ACC112 (cell line): ENCODE measurements at regions not wholly inside any gene's neighbourhood (a gene's known extent, or its start where the extent isn't known, plus 50 kb on each side); places are given as distances from the start of the nearest gene placed in this dataset.
A peak's percentile ranks its signal among the peaks of the same experiment; 100 is the strongest.

Source experiments
- H2AFZ ChIP-seq: fragments of 200-600 bp; sonication (generic); one replicate; pipeline ENCODE4 v1.6.0; 2017; ENCODE audit warnings: antibody characterized with exemption, low read length; ENCODE audit not compliant: unreplicated experiment
- H3K27ac ChIP-seq: fragments of 200-600 bp; sonication (generic); 2 replicates; pipeline ENCODE4 v1.5.1; 2014; ENCODE audit warnings: low read depth, mild to moderate bottlenecking, antibody characterized with exemption, low read length, moderate library complexity
- H3K27me3 ChIP-seq: fragments of 200-600 bp; sonication (generic); 2 replicates; pipeline ENCODE4 v1.6.1; 2014; ENCODE audit warnings: mild to moderate bottlenecking, antibody characterized with exemption, low read length, moderate library complexity, mixed read lengths; ENCODE audit not compliant: insufficient read depth
- H3K36me3 ChIP-seq: fragments of 200-600 bp; sonication (generic); 2 replicates; pipeline ENCODE4 v1.6.1; 2016; ENCODE audit warnings: mild to moderate bottlenecking, antibody characterized with exemption, low read length, moderate library complexity, mixed read lengths; ENCODE audit not compliant: insufficient read depth
- H3K4me1 ChIP-seq: fragments of 200-600 bp; sonication (generic); one replicate; pipeline ENCODE4 v1.6.1; 2016; ENCODE audit warnings: low read length, mixed read lengths; ENCODE audit not compliant: insufficient read depth, unreplicated experiment, control insufficient read depth
- H3K4me3 ChIP-seq: fragments of 200-600 bp; sonication (generic); 2 replicates; pipeline ENCODE4 v1.5.1; 2014; ENCODE audit warnings: mild to moderate bottlenecking, low read depth, low read length
- H3K79me2 ChIP-seq: fragments of 200-600 bp; sonication (generic); one replicate; pipeline ENCODE4 v1.6.0; 2016; ENCODE audit warnings: low read length; ENCODE audit not compliant: control insufficient read depth, unreplicated experiment, insufficient read depth

GRCh38 chr11:19605520-19606371 is 106.9 kb upstream of the NAV2 start:
- H3K4me3 ChIP-seq = no peak overlapping the region
- H2AFZ ChIP-seq = no peak overlapping the region
- no peaks in the 10 kb centered on the region for H3K27me3 ChIP-seq
- H3K27ac ChIP-seq = peak overlapping the region; percentile 52
- H3K36me3 ChIP-seq = peaks cover 15% of the 10 kb centered on the region
- H3K79me2 ChIP-seq = peaks cover 62% of the 10 kb centered on the region
- H3K4me1 ChIP-seq = peaks cover 42% of the 10 kb centered on the region

DNA sequence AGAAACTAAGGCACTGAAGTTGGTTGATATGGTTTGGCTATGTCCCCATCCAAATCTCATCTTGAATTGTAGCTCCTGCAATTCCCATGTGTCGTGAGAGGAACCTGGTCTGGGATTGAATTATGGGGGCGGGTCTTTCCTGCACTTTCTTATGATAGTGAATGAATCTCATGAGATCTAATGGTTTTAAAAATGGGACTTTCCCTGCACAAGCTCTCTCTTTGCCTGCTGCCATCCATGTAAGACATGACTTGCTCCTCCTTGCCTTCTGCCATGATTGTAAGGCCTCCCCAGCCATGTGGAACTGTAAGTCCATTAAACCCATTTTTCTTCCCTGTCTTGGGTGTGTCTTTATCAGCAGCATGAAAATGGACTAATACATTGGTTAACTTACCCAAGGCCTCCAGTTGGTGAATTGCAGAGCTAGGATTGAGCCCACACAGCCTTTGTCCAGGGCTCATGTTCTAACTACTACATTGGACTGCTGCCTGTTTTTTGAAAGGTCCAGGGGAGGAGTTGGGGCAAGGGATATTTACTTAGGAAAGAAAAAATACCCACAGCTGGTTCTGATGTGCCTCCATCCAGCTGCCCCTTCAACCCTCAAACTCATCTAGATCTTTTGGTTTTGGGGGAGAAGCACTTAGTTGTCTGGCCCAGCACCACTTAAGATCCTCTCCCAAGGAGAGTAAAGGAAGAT is 107.8 kb upstream of the NAV2 start:
- H3K27me3 ChIP-seq = no peaks in the 10 kb centered on the region
- no peak overlapping the region for H3K4me3 ChIP-seq
- no peak overlapping the region for H2AFZ ChIP-seq
- H3K79me2 ChIP-seq = peaks cover 64% of the 10 kb centered on the region
- H3K36me3 ChIP-seq = peaks cover 10% of the 10 kb centered on the region
- peaks cover 48% of the 10 kb centered on the region for H3K4me1 ChIP-seq
- H3K27ac ChIP-seq = peak overlapping the region; percentile 20; the same call in 1 of the 2 replicates

DNA sequence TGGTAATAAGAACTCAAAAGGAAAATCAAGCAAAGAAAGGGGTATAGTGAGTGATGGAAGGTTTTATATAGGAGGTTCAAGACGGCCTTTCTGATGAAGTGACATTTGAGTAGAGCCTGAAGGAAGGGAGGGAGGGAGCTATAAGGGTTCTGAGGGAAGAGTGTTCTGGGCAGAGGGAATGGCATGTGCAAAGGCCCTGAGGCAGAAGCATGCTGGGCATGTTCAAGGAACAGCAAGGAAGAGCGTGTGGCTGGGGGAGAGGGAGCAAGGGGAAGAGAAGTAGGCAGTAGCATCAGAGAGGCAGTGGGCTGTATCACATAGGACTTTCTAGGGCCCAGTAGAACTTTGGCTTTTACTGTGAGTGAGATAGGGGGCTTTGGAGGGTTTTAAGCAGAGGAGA is 108.9 kb upstream of the NAV2 start:
- Histone ChIP-seq H3K79me2 (peaks cover 71% of the 10 kb centered on the region), H3K4me1 (peaks cover 54% of the 10 kb centered on the region), H3K27ac (no peak overlapping the region), H2AFZ (no peak overlapping the region), H3K4me3 (no peak overlapping the region), H3K27me3 (no peaks in the 10 kb centered on the region), H3K36me3 (peaks cover 10% of the 10 kb centered on the region)

GRCh38 chr11:19602891-19603290 is 109.7 kb upstream of the NAV2 start:
- Histone ChIP-seq H3K36me3 (peaks cover 7% of the 10 kb centered on the region; the same call in 1 of the 2 replicates), H3K4me3 (no peak overlapping the region), H2AFZ (no peak overlapping the region), H3K27me3 (no peaks in the 10 kb centered on the region), H3K27ac (no peak overlapping the region), H3K79me2 (peaks cover 70% of the 10 kb centered on the region), H3K4me1 (peaks cover 54% of the 10 kb centered on the region)

- H3K27ac ChIP-seq = no peak overlapping the region
- no peak overlapping the region for H2AFZ ChIP-seq
These were observed 110.2 kb upstream of the NAV2 start for GRCh38 chr11:19602406-19602805.

GRCh38 chr11:19601235-19601634 is 111.4 kb upstream of the NAV2 start:
- peaks cover 67% of the 10 kb centered on the region for H3K79me2 ChIP-seq
- H3K4me1 ChIP-seq = peaks cover 55% of the 10 kb centered on the region
- peaks cover 7% of the 10 kb centered on the region; the same call in 1 of the 2 replicates for H3K36me3 ChIP-seq

More at GRCh38 chr11:19602406-19602805, 110.2 kb upstream of the NAV2 start:
- Histone ChIP-seq H3K79me2 (peaks cover 73% of the 10 kb centered on the region), H3K27me3 (no peaks in the 10 kb centered on the region), H3K4me3 (no peak overlapping the region), H3K36me3 (peaks cover 7% of the 10 kb centered on the region; the same call in 1 of the 2 replicates), H3K4me1 (peaks cover 54% of the 10 kb centered on the region)

GRCh38 chr11:19599681-19600080 is 113.0 kb upstream of the NAV2 start:
- H3K4me3 ChIP-seq = peak overlapping the region; percentile 45
- no peaks in the 10 kb centered on the region for H3K27me3 ChIP-seq
- H3K36me3 ChIP-seq = peaks cover 7% of the 10 kb centered on the region; the same call in 1 of the 2 replicates
- peaks cover 72% of the 10 kb centered on the region for H3K79me2 ChIP-seq
- no peak overlapping the region for H2AFZ ChIP-seq
- 0 out of 2 replicates have a peak overlapping the region, but pooled peaks have one; percentile 8 for H3K27ac ChIP-seq
- peaks cover 51% of the 10 kb centered on the region for H3K4me1 ChIP-seq

More at GRCh38 chr11:19601235-19601634, 111.4 kb upstream of the NAV2 start:
- Histone ChIP-seq H2AFZ (no peak overlapping the region), H3K4me3 (no peak overlapping the region), H3K27me3 (no peaks in the 10 kb centered on the region), H3K27ac (no peak overlapping the region)

- peaks cover 7% of the 10 kb centered on the region; the same call in 1 of the 2 replicates for H3K36me3 ChIP-seq
- H3K79me2 ChIP-seq = peaks cover 73% of the 10 kb centered on the region
- peaks cover 52% of the 10 kb centered on the region for H3K4me1 ChIP-seq
- H3K27me3 ChIP-seq = no peaks in the 10 kb centered on the region
- no peak overlapping the region for H2AFZ ChIP-seq
- peak overlapping the region; percentile 99 for H3K27ac ChIP-seq
- peak overlapping the region; percentile 45 for H3K4me3 ChIP-seq
These were observed 113.7 kb upstream of the NAV2 start for GRCh38 chr11:19598876-19599486.

DNA sequence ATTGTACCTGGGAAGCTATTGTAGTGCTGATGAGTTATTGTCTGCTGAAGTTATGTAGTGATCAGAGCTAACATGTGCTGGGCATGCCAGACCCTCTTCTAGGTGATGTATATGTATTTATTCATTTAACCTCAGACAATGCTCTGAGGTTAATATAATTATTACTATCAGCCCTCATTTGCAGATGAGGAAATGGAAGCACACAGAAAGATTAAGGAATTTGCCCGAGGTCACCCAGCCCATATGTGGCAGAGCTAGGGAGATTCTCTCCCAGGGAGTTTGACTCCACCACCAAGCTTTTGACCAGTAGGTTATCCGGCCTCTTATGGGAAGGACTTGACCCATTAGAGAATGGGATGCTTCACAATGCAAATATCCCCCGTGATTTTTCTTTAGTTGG is 114.2 kb upstream of the NAV2 start:
- Histone ChIP-seq H3K27me3 (no peaks in the 10 kb centered on the region), H3K79me2 (peaks cover 74% of the 10 kb centered on the region), H3K4me3 (peak overlapping the region; percentile 45), H3K36me3 (0 out of 2 replicates have a peak, but pooled peaks cover 3% of the 10 kb centered on the region), H3K4me1 (peaks cover 58% of the 10 kb centered on the region), H2AFZ (no peak overlapping the region), H3K27ac (peak overlapping the region; percentile 99; the same call in 1 of the 2 replicates)

DNA sequence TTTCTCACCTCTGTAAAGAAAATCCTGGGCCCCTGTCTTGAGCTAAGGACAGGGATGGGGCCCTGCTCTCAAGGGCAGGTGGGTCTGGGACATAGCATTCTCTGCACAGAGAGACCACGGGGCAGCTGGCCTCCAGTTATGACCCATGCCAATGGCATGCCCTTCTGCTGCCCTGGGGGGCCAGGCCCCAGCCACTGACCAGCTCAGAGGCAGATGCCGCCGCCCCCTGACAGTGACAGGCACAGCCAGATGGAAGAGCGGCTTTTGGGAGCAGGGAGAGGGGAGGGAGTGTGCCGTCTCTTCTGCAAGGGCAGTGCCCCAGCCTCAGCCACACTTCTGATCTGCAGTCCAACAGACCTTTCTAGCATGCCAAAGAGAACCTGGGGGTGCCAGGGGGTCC is 114.8 kb upstream of the NAV2 start:
- Histone ChIP-seq H3K27me3 (no peaks in the 10 kb centered on the region), H2AFZ (no peak overlapping the region), H3K4me1 (peaks cover 61% of the 10 kb centered on the region), H3K4me3 (peak overlapping the region; percentile 45), H3K79me2 (peaks cover 75% of the 10 kb centered on the region), H3K27ac (peak overlapping the region; percentile 99), H3K36me3 (0 out of 2 replicates have a peak, but pooled peaks cover 3% of the 10 kb centered on the region)
